NCI-H187 (cell line): ENCODE measurements at regions not wholly inside any gene's neighbourhood (a gene's known extent, or its start where the extent isn't known, plus 50 kb on each side); places are given as distances from the start of the nearest gene placed in this dataset.

Experiments used
- DNase-seq, 2 experiments: peaks; one replicate each; lab custom pipeline; 2025; lab: John Stamatoyannopoulos, UW

DNA sequence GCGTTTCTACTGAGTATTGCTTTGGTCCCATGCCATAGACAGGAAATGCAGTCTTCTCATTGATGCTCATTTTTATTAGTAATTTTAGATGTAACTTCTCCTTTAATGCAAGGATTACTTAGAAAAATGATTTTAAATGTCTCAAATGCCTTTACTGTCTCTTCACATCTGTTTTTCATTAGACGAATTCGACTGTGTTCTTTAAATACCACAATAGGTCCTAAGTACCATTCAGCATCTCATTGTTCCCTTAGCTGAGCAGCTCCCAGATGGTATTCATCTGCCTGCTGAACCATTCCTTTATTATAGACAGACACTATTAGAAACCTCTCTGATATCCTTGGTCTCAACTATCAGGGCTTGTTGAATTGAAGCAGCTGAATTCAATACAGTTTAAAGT is 113.6 kb downstream of the LSMEM1 start:
- DNase-seq, result no peak

GRCh38 chr7:112596260-112596659 is 115.5 kb downstream of the LSMEM1 start:
- no peak for DNase-seq

- no peak for DNase-seq
Measured at GRCh38 chr7:112596981-112597380, 116.2 kb downstream of the LSMEM1 start.

DNA sequence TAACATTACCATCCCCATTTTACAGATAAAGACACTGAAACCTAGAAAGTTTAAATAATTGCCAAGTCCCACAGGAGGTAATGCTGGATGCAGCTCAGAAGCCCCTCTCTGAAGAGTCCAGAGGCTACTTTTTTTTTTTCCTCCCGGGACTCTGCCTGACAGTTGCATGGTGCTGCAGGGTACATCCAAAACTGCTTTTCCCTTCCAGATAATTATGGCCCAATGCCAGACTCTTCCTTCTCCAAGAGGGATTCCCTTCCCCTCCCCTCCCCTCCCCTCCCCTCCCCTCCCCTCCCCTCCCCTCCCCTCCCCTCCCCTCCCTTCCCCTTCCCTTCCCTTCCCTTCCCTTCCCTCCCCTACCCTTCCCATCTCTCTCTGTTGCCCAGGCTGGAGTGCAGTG is 122.9 kb downstream of the LSMEM1 start:
- no peak for DNase-seq

- no peak for DNase-seq
Measured at GRCh38 chr7:112610636-112611035, 129.8 kb downstream of the LSMEM1 start.

- no peak for DNase-seq
Measured at GRCh38 chr7:112615701-112616100, 134.9 kb downstream of the LSMEM1 start.

GRCh38 chr7:112616295-112616694 is 135.5 kb downstream of the LSMEM1 start:
- no peak for DNase-seq

DNA sequence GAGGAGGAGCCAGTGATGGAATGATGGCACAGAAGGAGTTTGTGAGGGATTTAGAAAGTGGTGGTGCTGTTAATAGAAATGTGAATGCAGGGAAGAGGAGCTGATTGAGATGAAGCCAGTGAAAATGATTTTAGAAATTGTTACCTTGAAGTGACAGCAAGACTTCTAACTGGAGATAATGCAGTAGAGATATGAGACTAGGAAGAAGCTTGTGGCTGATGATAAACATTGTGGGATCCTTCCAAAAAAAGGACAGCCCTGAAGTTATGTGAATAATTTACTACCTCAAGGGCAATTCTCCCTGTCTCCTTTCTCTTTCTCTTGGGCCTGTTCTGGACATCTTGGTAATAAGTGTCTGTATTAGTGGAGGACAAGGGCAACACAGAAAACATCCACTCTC is 138.6 kb downstream of the LSMEM1 start:
- DNase-seq, result no peak

DNA sequence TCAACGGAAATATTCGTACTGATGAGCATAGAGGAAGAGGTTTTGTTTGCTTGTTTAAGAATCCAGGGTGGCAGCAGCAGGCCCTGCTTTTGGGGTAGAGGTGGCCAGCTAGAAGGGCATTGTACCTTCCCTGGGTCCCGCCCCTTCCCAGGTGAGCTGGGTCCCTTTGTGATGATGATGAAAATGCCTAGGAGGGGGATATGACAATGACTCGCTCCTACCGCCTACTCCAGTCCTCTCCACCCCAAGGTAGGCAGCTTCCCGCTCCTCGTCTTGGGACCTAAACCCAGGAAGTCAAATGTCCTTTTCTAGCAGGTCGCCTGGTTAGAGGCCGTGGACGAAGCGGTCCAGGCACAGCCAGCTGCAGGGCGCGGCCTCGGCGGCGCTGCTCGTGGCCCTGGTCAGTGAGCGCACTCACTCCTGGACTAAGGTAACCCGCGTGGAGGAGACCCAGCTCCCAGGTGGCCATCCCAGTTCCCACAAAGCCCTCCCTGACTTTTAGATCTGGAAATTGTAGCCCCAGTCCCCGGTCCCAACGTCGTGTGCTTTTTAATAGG is 141.4 kb downstream of the LSMEM1 start:
- DNase-seq, result no peak

- no peak for DNase-seq
Measured at GRCh38 chr7:112624416-112624815, 143.6 kb downstream of the LSMEM1 start.

DNA sequence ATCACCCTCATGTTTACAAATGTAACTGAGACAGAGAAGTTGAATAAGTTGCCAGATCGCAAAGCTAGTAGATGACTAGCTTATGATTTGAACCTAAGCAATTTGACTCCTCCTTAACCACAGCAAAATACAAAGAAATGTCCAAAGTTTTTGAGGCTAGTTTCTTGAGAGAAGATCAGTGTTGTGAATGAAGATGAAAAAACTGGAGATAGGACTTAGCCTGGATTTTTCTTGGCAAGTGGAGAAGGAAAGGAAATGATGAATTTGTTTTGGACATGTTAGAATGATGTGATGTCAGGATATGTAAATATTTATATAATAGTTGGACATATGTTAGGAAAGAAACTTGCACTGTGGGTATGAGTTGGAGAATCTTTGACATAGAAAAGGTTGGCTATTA is 149.8 kb downstream of the LSMEM1 start:
- no peak for DNase-seq

DNA sequence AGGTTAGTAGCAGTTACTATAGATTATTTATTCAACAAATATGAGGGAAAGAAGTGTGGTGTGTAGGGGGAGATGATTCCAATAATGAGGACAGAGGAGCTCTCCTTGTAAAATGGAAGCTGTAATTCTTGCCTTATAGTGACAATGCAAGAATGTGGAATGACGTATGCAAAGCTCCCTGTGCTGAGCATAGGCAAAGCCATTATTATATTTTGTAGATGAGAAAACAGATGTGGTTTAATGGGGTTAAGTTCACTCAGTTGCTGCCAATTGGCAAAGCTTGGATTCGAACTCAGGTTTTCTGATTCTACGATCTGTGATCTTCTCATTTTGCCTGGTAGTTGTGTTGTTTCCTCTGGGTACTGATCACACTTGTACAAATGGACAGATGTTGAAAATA is 153.3 kb downstream of the LSMEM1 start:
- DNase-seq, result no peak

- DNase-seq, result no peak
Measured at GRCh38 chr7:112635742-112636141, 154.5 kb downstream of the TMEM168 start.

DNA sequence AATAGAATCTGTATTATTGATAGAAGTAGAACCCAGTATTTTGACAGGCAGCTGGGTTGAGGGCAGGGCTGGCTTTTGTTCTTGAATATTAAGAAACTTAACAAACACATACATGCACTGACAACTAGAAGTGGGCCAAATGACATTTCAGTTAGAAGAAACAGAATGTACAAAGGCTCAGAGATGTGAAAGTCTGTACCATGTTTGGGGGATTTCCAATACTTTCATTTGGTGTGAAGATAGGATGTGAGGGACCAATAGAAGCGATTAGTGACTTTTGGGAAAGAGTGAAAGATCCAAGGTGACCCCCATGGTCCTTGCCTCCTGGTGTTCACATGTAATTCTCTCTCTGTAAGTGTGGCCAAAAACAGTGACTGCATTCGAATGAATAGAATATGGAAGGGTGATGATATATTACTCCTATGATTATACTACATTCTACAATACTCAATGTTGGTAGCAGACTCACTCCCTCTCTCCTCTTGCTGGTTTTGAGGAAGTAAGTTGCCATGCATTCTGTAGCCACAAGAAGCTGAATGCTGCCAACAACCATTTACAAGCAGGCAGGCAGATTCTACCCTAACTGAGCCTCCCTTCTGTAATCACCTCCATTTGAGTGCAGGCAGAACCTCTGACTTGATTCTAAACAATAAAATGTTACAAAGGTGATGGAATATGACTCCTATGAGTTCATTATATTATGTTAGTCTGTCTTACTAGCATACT is 151.4 kb downstream of the TMEM168 start:
- no peak for DNase-seq

DNA sequence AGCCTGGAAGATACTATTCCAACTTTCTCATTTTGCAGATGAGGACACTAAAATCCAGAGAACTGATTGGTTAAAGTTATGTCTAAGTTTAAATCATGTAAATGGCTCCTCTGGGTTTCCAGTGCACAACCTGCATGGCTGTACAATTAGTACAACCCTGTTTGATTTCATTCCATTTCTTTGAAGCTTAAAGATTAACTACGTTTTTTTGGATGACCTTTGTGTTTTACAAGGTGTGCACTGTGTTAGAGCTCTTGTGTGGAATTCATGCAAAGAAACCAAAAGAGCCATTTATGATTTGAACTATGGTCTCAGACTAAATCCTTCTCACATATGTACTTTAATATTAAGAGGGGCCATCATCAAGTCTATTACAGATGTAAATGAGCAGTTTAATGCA is 149.5 kb downstream of the TMEM168 start:
- no peak for DNase-seq

DNA sequence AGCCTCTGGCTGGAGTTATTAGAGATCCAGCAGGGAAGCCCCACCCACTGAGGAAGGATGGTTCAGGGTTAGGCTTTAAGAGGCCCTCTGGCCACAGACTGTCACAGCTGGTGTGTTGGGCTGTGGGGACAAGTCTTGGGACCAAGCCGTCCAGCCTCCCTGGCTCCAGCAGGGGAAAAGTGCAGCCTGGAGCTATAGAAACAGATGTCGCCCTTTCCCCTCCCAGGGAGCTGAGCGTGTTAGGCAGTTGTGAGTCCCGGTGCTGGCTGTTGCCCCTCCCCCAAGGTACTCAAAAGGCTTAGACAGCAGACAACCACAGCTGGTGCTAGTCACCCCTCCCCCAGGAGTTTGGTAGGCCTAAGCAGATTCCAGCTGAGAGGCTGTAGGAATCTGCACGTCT is 143.4 kb downstream of the TMEM168 start:
- DNase-seq, result no peak

DNA sequence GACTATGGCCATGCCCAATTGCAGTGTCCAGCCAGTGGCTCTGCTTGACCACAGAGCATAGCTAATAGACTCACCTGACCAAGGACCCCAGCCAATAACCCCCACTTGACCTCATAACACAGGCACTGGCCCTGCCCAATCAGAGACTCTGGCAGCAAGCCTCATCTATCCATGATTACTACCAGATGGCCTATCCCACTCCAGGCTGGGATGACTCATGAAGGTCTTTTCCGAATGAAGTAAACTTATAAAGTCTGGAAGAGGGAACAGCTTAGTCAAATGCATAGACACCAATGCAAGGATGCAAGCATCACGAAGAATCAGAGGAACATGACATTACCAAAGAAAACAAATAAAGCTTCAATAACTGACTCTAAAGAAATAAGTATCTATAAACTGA is 141.4 kb downstream of the TMEM168 start:
- no peak for DNase-seq

GRCh38 chr7:112649560-112649959 is 140.6 kb downstream of the TMEM168 start:
- no peak for DNase-seq

- no peak for DNase-seq
Measured at GRCh38 chr7:112654322-112655216, 135.6 kb downstream of the TMEM168 start.

DNA sequence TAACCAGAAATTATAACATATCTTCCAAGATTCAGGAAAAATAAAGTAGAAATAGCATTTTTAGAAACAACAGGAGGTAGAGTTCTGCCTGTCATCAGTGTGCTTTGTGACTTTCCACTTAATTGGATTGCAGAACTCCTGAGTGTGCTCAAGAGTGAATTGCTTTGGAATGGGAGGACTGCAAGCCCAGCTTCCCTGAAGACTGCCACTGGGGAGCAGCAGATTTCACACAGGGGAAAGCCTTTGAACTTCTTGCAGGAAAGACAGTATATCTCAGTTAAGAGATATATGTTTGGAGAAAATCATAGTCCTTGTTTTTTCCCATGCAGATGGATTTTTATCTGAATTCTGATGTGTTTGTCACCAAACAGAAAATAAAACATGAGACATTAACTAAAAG is 124.5 kb downstream of the TMEM168 start:
- no peak for DNase-seq

- no peak for DNase-seq
Measured at GRCh38 chr7:112668561-112668960, 121.6 kb downstream of the TMEM168 start.

- DNase-seq, result no peak
Measured at GRCh38 chr7:112669306-112669705, 120.9 kb downstream of the TMEM168 start.

DNA sequence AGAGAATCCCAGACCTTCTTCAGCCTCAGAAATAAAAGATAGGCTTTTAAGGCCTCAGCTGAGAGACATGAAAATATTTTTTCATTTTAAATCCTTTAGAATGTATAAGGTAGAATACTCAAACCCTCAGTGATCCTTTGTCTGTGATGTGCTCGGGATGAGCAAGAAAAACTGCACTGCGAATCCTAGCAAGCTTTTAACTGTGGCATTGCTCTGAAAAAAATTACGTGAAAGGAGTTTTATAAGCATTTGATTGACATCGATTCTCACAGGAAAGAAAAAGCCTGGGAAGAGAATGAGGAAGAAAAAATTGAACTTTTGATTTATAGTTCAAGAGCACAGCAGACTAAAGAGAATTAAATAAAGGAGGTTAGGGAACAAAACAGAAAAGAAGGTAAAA is 120.0 kb downstream of the TMEM168 start:
- no peak for DNase-seq
